ENCODE measurements at regions not wholly inside any gene's neighbourhood (a gene's known extent, or its start where the extent isn't known, plus 50 kb on each side); places are given as distances from the start of the nearest gene placed in this dataset.
"Not testable (repeated sequence)": the region's sequence is repeated elsewhere in the genome, so short reads cannot be mapped to it uniquely, and the experiment has no call there.

GRCh38 chr13:63851526-63851925 lies 2435.9 kb upstream of the PCDH20 start:
- Histone ChIP-seq H3K4me3 (ENCODE audit: low read length) (no peak overlapping the region), H3K27ac (ENCODE audit: low read length) (no peak overlapping the region), H3K27me3 (ENCODE audit: insufficient read depth, low read length) (no peaks in the 10 kb centered on the region), H3K9ac (ENCODE audit: low read depth, low read length) (no peak overlapping the region), H3K36me3 (ENCODE audit: insufficient read depth, low read depth, low read length) (no peaks in the 10 kb centered on the region), H3K4me1 (ENCODE audit: insufficient read depth, low read length) (no peaks in the 10 kb centered on the region), H3K9me3 (ENCODE audit: insufficient read depth, low read depth, low read length) (no peaks in the 10 kb centered on the region)

GRCh38 chr13:63843766-63844699 lies 2428.4 kb upstream of the PCDH20 start:
- Histone ChIP-seq H3K27me3 (ENCODE audit: insufficient read depth, low read length) (no peaks in the 10 kb centered on the region), H3K4me3 (ENCODE audit: low read length) (no peak overlapping the region), H3K9me3 (ENCODE audit: insufficient read depth, low read depth, low read length) (no peaks in the 10 kb centered on the region), H3K36me3 (ENCODE audit: insufficient read depth, low read depth, low read length) (no peaks in the 10 kb centered on the region), H3K9ac (ENCODE audit: low read depth, low read length) (no peak overlapping the region), H3K4me1 (ENCODE audit: insufficient read depth, low read length) (no peaks in the 10 kb centered on the region), H3K27ac (ENCODE audit: low read length) (no peak overlapping the region)

GRCh38 chr13:63842102-63842501 lies 2426.5 kb upstream of the PCDH20 start:
- Histone ChIP-seq H3K27ac (ENCODE audit: low read length) (no peak overlapping the region), H3K27me3 (ENCODE audit: insufficient read depth, low read length) (no peaks in the 10 kb centered on the region), H3K9me3 (ENCODE audit: insufficient read depth, low read depth, low read length) (no peaks in the 10 kb centered on the region), H3K4me3 (ENCODE audit: low read length) (no peak overlapping the region), H3K4me1 (ENCODE audit: insufficient read depth, low read length) (no peaks in the 10 kb centered on the region), H3K9ac (ENCODE audit: low read depth, low read length) (no peak overlapping the region), H3K36me3 (ENCODE audit: insufficient read depth, low read depth, low read length) (no peaks in the 10 kb centered on the region)

DNA sequence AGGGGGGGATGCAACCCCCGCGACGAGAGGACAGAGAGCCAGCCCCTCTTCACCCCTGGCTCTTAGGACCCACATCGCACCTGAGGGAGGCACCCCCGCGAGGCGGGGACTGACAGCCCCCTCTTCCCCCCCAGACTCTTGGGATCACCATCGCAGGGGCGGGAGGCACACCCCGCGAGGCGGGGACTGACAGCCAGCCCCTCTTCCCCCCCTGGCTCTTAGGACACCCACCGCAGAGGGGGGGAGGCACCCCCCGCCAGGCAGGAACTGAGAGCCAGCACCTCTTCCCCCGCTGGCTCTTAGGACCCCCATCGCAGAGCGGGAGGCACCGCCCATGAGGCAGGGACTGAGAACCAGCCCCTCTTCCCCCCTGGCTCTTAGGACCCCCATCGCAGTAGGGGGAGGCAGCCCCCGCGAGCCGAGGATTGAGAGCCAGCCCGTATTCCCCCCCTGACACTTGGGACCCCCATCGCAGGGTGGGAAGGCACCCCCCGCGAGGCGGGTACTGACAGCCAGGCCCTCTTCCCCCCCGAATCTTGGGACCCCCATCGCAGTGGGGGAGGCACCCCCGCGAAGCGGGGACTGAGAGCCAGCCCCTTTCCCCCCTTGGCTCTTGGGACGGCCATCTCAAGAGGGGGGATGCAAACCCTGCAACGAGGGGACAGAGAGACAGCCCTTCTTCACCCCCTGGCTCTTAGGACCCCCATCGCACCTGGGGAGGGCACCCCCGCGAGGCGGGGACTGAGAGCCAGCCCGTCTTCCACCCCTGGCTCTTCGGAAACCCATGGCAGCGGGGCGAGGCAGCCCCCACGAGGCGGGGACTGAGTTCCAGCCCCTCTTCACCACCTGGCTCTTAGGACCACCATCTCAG lies 2425.1 kb upstream of the PCDH20 start:
- Histone ChIP-seq H3K27ac (ENCODE audit: low read length) (no peak overlapping the region), H3K4me3 (ENCODE audit: low read length) (no peak overlapping the region), H3K9me3 (ENCODE audit: insufficient read depth, low read depth, low read length) (no peaks in the 10 kb centered on the region), H3K27me3 (ENCODE audit: insufficient read depth, low read length) (no peaks in the 10 kb centered on the region), H3K9ac (ENCODE audit: low read depth, low read length) (no peak overlapping the region), H3K4me1 (ENCODE audit: insufficient read depth, low read length) (no peaks in the 10 kb centered on the region), H3K36me3 (ENCODE audit: insufficient read depth, low read depth, low read length) (no peaks in the 10 kb centered on the region)

- no peaks in the 10 kb centered on the region for H3K27me3 ChIP-seq (ENCODE audit: insufficient read depth, low read length)
- H3K36me3 ChIP-seq (ENCODE audit: insufficient read depth, low read depth, low read length): no peaks in the 10 kb centered on the region
- no peaks in the 10 kb centered on the region for H3K9me3 ChIP-seq (ENCODE audit: insufficient read depth, low read depth, low read length)
- no peaks in the 10 kb centered on the region for H3K4me1 ChIP-seq (ENCODE audit: insufficient read depth, low read length)
- H3K4me3 ChIP-seq (ENCODE audit: low read length): no peak overlapping the region
- H3K27ac ChIP-seq (ENCODE audit: low read length): no peak overlapping the region
- no peak overlapping the region for H3K9ac ChIP-seq (ENCODE audit: low read depth, low read length)
Observed at GRCh38 chr13:63838366-63839110, 2422.9 kb upstream of the PCDH20 start.

DNA sequence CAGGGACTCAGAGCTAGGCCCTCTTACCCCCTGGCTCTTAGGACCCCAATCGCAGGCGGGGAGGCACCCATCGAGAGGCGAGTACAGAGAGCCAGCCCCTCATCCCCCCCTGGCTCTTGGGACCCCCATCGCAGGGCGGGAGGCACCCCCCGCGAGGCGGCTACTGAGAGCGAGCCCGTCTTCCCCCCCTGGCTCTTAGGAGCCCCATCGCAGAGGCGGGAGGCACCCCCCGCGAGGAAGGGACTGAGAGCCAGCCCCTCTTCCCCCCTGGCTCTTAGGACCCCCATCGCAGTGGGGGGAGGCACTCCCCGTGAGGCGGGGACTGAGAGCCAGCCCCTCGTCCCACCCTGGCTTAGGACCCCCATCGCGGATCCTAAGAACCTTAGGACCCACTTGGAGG lies 2422.1 kb upstream of the PCDH20 start:
- not testable (repeated sequence) for H3K9me3 ChIP-seq (ENCODE audit: insufficient read depth, low read depth, low read length); H3K27me3 ChIP-seq (ENCODE audit: insufficient read depth, low read length); H3K4me1 ChIP-seq (ENCODE audit: insufficient read depth, low read length); H3K27ac ChIP-seq (ENCODE audit: low read length); H3K9ac ChIP-seq (ENCODE audit: low read depth, low read length); H3K36me3 ChIP-seq (ENCODE audit: insufficient read depth, low read depth, low read length); H3K4me3 ChIP-seq (ENCODE audit: low read length)

DNA sequence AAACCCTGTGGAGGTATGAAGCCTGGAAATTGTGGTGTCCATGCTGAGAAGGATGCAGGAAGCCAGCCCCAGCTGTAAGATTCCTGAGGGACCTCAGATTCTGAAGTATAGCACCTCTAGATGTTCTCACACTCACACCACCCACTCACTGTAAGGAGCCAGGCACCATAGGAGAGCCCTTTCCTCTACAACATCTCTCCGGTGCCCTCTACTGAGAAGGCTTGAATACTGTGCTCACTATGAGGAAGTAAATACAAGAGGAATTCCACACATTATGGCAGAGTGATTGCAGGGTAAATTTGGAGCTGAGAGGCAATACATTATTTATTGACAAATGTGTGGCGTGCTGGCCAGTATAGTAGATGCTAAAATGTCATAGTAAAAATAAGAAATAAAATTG lies 2414.0 kb upstream of the PCDH20 start:
- not testable (repeated sequence) for H3K9ac ChIP-seq (ENCODE audit: low read depth, low read length); H3K4me3 ChIP-seq (ENCODE audit: low read length); H3K36me3 ChIP-seq (ENCODE audit: insufficient read depth, low read depth, low read length); H3K4me1 ChIP-seq (ENCODE audit: insufficient read depth, low read length); H3K9me3 ChIP-seq (ENCODE audit: insufficient read depth, low read depth, low read length); H3K27me3 ChIP-seq (ENCODE audit: insufficient read depth, low read length); H3K27ac ChIP-seq (ENCODE audit: low read length)

GRCh38 chr13:63821785-63822184 lies 2406.1 kb upstream of the PCDH20 start:
- H3K4me3 ChIP-seq (ENCODE audit: low read length); H3K4me1 ChIP-seq (ENCODE audit: insufficient read depth, low read length); H3K27me3 ChIP-seq (ENCODE audit: insufficient read depth, low read length); H3K36me3 ChIP-seq (ENCODE audit: insufficient read depth, low read depth, low read length); H3K27ac ChIP-seq (ENCODE audit: low read length); H3K9ac ChIP-seq (ENCODE audit: low read depth, low read length); H3K9me3 ChIP-seq (ENCODE audit: insufficient read depth, low read depth, low read length): not testable (repeated sequence)

- H3K4me1 ChIP-seq (ENCODE audit: insufficient read depth, low read length); H3K9me3 ChIP-seq (ENCODE audit: insufficient read depth, low read depth, low read length); H3K36me3 ChIP-seq (ENCODE audit: insufficient read depth, low read depth, low read length); H3K9ac ChIP-seq (ENCODE audit: low read depth, low read length); H3K4me3 ChIP-seq (ENCODE audit: low read length); H3K27me3 ChIP-seq (ENCODE audit: insufficient read depth, low read length); H3K27ac ChIP-seq (ENCODE audit: low read length): not testable (repeated sequence)
Observed at GRCh38 chr13:63811428-63812004, 2395.9 kb upstream of the PCDH20 start.

GRCh38 chr13:63791134-63791533 lies 2375.5 kb upstream of the PCDH20 start:
- H3K4me3 ChIP-seq (ENCODE audit: low read length); H3K36me3 ChIP-seq (ENCODE audit: insufficient read depth, low read depth, low read length); H3K9me3 ChIP-seq (ENCODE audit: insufficient read depth, low read depth, low read length); H3K9ac ChIP-seq (ENCODE audit: low read depth, low read length); H3K27ac ChIP-seq (ENCODE audit: low read length); H3K27me3 ChIP-seq (ENCODE audit: insufficient read depth, low read length); H3K4me1 ChIP-seq (ENCODE audit: insufficient read depth, low read length): not testable (repeated sequence)

DNA sequence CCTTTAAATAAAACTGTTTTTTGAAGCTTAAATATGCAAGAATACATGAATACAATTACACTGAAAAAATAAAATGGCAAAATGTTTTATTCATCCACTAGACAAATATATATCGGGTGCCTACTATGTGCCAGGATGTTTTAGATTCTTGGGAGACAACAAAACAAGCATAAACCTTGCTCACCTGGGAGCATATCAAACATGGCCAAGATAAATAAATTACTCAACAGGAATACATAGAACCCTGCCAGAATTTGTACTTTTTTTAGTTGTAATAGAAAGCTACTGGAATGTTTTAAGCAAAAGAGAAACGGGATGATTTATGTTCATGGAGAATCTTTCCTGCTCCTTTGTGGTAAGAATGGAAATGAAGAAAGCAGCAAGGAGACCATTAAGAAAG lies 2358.5 kb upstream of the PCDH20 start:
- Histone ChIP-seq H3K4me1 (ENCODE audit: insufficient read depth, low read length) (no peaks in the 10 kb centered on the region), H3K4me3 (ENCODE audit: low read length) (no peak overlapping the region), H3K9me3 (ENCODE audit: insufficient read depth, low read depth, low read length) (no peaks in the 10 kb centered on the region), H3K36me3 (ENCODE audit: insufficient read depth, low read depth, low read length) (no peaks in the 10 kb centered on the region), H3K27ac (ENCODE audit: low read length) (no peak overlapping the region), H3K9ac (ENCODE audit: low read depth, low read length) (no peak overlapping the region), H3K27me3 (ENCODE audit: insufficient read depth, low read length) (no peaks in the 10 kb centered on the region)
